ENCODE measurements at regions not wholly inside any gene's neighbourhood (a gene's known extent, or its start where the extent isn't known, plus 50 kb on each side); places are given as distances from the start of the nearest gene placed in this dataset.
"Not testable (repeated sequence)": the region's sequence is repeated elsewhere in the genome, so short reads cannot be mapped to it uniquely, and the experiment has no call there.

GRCh38 chr12:67852701-67853100, 136.5 kb upstream of the IFNG-AS1 start:
- DNase-seq, result no peak

DNA sequence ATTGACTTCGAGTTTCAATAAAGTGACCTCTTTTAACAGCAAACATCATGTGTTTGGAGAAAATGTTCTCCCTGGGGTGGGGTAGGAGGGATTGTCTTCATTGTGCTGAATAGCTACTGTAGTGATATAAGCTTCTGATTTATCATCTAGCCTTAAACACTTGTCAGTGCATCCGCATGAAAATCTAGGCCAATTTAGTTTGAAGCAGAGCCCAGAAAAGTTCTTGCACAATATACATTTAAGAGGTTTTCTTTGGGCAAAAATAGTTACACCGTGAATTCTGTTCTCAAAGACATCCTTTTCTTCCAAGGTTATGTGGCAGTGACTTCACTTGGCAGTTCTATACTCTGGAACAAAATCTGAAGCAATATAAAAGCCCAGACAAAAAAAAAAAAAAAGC, 136.0 kb upstream of the IFNG-AS1 start:
- DNase-seq, result no peak

GRCh38 chr12:67854351-67854750, 134.9 kb upstream of the IFNG-AS1 start:
- no peak for DNase-seq

GRCh38 chr12:67855103-67855502, 134.1 kb upstream of the IFNG-AS1 start:
- DNase-seq, result no peak

DNA sequence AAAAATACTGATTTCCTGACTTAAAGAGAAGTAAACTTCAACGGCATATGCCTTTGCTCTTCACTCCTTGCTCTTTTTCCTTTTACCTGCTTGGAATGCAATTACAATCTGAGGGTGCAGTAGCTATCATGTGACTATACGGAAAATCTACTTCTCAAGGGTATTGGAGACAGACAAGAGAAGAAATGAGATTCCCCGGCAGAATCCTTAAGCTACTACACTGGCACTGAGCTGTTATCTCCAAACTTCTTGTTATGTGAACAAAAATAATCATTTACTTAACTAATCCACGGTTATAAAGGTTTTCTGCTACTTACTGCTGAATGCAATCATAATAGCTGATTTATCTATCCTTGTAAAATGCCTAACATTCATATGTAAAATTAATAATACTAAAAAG, 118.0 kb upstream of the IFNG-AS1 start:
- DNase-seq, result no peak

- no peak for DNase-seq
Observed at GRCh38 chr12:67873355-67873754, 115.9 kb upstream of the IFNG-AS1 start.

DNA sequence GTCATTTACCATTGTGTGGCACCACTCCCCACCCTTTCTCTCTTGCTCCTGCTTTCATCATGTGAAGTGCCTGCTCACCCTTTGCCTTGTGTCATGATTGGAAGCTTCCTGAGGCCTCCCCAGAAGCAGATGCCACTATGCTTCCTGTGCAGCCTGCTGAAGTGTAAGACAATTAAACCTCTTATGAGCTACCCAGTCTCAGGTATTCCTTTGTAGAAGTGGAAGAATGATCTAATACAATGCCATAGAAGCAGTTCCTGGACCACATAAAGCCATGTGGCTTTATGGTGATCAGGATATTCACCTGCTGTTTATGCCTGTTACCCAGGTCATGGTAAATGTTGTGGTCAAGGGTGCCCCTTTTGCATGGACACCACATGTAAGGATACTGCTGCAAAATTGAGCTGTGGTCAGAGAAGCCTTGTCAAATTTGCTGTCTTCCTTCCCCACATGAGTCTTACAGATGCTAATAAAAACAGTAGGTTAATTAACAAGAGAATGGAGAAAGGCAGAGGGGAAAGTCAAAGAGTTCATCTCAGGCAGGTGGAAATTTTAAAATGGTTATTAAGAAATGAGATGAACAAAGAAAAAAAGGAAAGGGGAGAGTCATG, 112.8 kb upstream of the IFNG-AS1 start:
- DNase-seq, result no peak

GRCh38 chr12:67877727-67878126, 111.5 kb upstream of the IFNG-AS1 start:
- no peak for DNase-seq

DNA sequence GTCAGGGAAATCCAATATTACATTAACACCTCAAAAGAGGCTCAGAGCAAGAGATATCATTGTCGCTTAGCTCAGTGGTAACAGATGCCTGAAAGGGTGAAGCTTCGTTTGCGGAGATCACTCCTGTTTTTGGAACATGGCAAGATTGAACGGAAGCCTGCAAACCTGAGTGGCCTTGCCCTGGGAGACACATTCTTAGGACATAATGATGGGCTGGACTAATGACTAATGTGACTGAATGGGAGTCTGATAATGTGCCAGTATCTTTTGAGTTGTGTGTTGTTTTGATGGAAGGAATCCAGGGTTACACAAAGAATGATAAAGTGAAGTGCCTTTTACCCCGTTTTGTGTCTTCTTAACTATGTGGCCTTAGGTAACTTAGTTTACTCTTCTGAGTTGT, 109.3 kb upstream of the IFNG-AS1 start:
- no peak for DNase-seq

GRCh38 chr12:67881565-67881964, 107.7 kb upstream of the IFNG-AS1 start:
- DNase-seq, result no peak

DNA sequence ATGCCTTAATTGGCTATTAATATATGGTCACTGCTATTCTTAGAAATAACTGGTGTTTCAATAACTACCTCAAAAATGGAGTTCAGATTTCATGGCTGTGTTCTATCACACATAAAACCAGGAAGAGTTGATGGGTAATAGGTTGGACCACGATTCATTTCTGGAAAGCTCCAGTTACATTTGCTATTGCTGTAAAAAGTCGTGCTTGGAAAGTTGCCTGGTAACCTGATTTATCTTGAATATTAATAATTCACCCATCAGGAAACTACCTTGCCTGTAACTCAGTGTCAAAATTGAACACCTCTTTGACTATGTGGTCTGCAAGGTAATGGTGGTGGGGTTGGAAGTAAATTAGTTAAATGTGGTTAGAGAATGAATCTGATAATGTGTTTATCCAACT, 104.7 kb upstream of the IFNG-AS1 start:
- DNase-seq, result no peak

DNA sequence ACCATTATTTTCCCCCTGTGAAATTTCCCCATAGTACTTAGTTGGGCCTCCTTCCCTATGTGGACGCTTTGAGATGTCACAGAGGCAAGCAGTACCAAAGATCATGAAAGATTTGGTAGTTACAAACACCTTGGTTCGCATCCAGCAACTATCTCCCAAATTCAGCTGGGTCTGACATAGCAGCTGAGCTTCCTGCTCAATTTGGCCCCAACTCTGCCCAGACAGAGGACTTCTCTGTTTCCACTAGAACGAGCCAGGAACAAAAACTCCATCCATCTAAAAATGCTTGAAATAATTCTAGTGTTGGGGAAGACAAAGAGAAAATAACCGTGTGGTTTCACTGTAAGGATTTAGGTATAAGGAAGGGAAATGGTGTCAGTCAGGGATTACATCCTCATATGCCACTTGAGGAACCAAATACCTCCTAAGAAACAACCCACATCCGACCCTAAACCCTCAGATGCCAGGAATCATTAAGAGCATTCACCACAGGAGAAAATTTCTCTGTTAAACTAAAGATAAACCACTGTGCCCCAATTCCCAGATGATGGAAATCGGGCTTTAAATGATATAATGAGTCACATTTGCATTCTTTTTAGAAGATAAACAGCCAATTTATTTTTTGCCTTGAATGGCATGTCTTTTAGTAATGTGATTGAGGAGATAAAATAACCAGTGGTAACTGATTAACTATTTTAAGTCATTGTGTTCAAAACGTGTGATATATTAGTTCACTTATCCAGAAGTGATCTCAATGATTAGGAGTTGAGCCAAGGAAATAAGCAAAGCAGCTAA, 103.7 kb upstream of the IFNG-AS1 start:
- DNase-seq, result no peak

- DNase-seq, result no peak
Observed at GRCh38 chr12:67887065-67887464, 102.2 kb upstream of the IFNG-AS1 start.

GRCh38 chr12:67889931-67890330, 99.3 kb upstream of the IFNG-AS1 start:
- DNase-seq, result no peak

DNA sequence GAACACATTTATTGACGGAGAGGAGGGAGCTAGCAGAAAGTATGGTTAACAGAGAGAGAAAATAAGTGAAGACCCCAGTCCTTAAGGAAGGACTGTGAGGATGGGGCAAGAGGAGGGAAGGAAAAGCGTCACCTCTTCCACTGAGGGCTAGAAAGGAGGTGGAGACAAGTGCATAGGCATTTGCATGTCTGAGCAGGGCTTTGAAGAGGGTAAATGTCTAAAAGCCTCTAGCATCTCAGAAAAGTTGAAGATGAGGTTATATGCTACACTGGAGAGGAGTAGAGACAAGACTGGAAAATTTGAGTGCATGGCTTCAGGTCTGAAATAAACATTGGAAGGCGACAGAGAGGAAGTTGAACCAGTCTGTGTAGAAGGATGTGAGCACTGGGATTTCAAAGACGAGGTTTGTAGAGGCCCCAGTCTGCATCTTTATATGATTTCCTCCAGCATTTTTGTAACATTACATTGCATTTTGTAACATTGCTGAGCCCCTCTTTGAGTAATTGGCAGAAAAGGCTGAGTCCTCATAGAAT, 98.5 kb upstream of the IFNG-AS1 start:
- no peak for DNase-seq

DNA sequence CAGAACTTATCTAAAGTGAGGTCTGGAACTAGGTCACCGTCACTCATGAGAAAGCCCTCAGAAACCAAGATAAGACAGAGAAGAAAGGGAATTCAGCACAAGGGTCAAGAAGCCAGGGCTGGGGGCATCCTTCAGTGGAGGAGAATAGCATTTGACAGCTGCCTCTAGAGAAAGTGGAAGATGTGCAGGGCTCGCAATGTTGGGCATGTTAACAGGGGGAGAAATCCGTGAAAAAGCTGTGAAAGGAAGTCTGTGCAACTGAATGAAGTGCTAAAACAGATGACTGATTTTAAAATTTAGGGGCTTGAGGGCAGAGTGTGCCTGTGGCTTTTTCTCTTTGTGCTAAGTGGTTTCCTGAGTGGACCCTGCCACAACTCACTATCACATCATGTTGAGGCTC, 97.7 kb upstream of the IFNG-AS1 start:
- no peak for DNase-seq

DNA sequence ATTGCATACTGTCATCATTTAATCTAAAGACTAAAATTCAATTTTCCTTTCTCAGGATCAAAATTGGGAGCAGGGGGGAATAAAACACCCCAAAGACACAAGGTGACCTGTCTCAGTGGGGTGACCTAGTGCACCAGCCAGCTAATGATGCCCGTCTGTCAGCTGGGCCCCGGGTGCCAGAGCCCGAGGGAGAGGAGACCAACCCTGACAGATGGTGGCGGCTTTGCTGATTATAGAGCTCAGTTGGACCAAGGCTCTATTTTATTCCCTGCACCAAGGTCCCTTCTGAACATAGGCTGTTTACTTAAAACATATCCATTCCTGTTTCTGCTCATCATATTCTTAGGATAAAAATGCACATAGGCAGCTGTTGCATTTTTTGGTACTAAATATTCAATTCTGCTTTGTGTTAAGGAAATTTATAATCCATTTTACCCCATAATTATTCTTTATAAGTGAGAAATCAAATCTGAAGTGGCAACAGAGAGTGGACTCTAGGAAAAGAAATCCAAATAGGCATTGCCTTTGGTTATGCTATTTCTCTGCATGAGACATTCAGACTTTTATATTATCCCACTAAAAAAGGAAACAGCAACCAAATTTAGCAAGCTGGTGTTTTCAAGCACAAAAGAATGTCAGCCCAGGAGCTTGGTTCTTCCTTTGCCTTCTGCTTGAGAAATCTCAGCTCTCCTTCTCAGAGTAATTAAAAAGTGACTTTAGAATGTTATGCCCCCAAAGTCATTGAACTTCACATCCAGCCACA, 96.8 kb upstream of the IFNG-AS1 start:
- no peak for DNase-seq

GRCh38 chr12:67893022-67893580, 96.1 kb upstream of the IFNG-AS1 start:
- no peak for DNase-seq

DNA sequence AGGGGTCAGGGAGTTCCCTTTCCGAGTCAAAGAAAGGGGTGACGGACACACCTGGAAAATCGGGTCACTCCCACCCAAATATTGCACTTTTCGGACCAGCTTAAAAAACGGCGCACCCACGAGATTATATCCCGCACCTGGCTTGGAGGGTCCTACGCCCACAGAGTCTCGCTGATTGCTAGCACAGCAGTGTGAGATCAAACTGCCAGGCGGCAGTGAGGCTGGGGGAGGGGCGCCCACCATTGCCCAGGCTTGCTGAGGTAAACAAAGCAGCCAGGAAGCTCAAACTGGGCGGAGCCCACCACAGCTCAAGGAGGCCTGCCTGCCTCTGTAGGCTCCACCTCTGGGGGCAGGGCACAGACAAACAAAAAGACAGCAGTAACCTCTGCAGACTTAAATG, 88.8 kb upstream of the IFNG-AS1 start:
- DNase-seq, result not testable (repeated sequence)

- DNase-seq, result no peak
Observed at GRCh38 chr12:67909091-67909531, 80.1 kb upstream of the IFNG-AS1 start.

DNA sequence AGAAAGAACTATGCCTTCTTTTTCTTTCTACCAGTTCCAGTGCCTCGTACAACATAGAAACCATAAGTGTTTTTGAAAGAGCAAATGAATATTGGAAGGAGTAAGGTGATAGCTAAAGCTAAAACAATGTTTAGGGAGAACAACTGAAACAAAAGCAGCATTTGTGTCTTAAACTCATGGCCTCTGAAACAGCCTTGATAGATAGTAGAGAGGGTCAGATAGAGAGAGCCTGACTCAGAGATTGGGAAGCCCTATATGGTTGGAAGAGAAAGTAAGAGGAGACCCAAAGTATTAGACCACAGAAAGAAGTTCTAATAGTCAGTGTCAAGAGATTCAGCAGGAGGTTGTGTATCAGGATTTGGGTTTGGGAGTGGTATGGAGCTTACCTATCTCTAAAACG, 79.6 kb upstream of the IFNG-AS1 start:
- DNase-seq, result no peak

- no peak for DNase-seq
Observed at GRCh38 chr12:67910360-67911274, 78.6 kb upstream of the IFNG-AS1 start.

All from stimulated activated naive CD4-positive, alpha-beta T cell treated with Interleukin-2 at 50 U/mL for 16 hours (primary cell).